GM12878 (cell line): ENCODE measurements at regions not wholly inside any gene's neighbourhood (a gene's known extent, or its start where the extent isn't known, plus 50 kb on each side); places are given as distances from the start of the nearest gene placed in this dataset.

Experiments used
- ATAC-seq: fragments of 200-7000 bp; cut with Tn5 transposase; 3 replicates; pipeline ENCODE4 v1.9.1; 2020; ENCODE audit warnings: mild to moderate bottlenecking, moderate library complexity
- BruUV-seq: library from RNA; stranded (reverse); fragments of 400-500 nt; replicated peaks from 2 replicates; lab custom pipeline; 2021; lab: Mats Ljungman, UMichigan
- CTCF ChIA-PET: fragments of 300-600 bp; sonication (Branson Sonifier 250); formaldehyde crosslinking; extraction: SDS; loops from one replicate; lab custom pipeline; 2021; ENCODE audit warnings: inconsistent platforms; lab: Yijun Ruan, JAX
- POLR2A ChIA-PET: fragments of 350-600 bp; formaldehyde crosslinking; extraction: SDS; loops from one replicate; lab custom pipeline; 2021; ENCODE audit warnings: inconsistent platforms; lab: Charles Lee
- RAD21 ChIA-PET: fragments of 300-600 bp; sonication (Branson Sonifier 250); formaldehyde crosslinking; loops from one replicate; lab custom pipeline; 2023; ENCODE audit warnings: antibody characterized with exemption; ENCODE audit not compliant: unreplicated experiment; lab: Charles Lee
- SMC1A ChIA-PET: fragments of 300-600 bp; sonication (Branson Sonifier 250); formaldehyde crosslinking; loops from one replicate; lab custom pipeline; 2023; ENCODE audit not compliant: unreplicated experiment, uncharacterized antibody; lab: Charles Lee
- DNase-seq: peaks from one replicate; pipeline ENCODE4 v3.0.0-alpha.2; 2011; ENCODE audit warnings: low read depth, low spot score
- FAIRE-seq: peaks from 3 replicates; lab custom pipeline; 2011; peaks lifted over from hg19 to GRCh38; lab: Jason Lieb, UNC
- H2AFZ ChIP-seq: 2 replicates; pipeline ENCODE4 v1.6.0; 2011; ENCODE audit warnings: low read depth, low read length, control low read depth; ENCODE audit not compliant: control insufficient read depth
- H3K27ac ChIP-seq: 2 replicates; pipeline ENCODE4 v1.5.1; 2011; ENCODE audit warnings: control low read depth; ENCODE audit not compliant: control insufficient read depth, insufficient read depth
- H3K27me3 ChIP-seq, 2 experiments: replicated peaks in 1 of 2; 2 replicates each; pipeline versions ENCODE4 v1.6.0 to v1.6.1; 2011; ENCODE audit warnings: low read length in 1 of 2; ENCODE audit not compliant: control insufficient read depth in 2 of 2, insufficient read depth in 2 of 2
- H3K36me3 ChIP-seq, 2 experiments: 2 replicates each; pipeline ENCODE4 v1.5.1; 2011; ENCODE audit warnings: low read length in 1 of 2; ENCODE audit not compliant: control insufficient read depth in 2 of 2, insufficient read depth in 2 of 2
- H3K4me1 ChIP-seq: 2 replicates; pipeline ENCODE4 v1.6.1; 2011; ENCODE audit warnings: mild to moderate bottlenecking, low read length, moderate library complexity, mixed read lengths; ENCODE audit not compliant: control insufficient read depth, insufficient read depth
- H3K4me2 ChIP-seq: 2 replicates; pipeline ENCODE4 v1.6.0; 2011; ENCODE audit warnings: control low read depth; ENCODE audit not compliant: control insufficient read depth, insufficient read depth
- H3K4me3 ChIP-seq: fragments of 200-600 bp; sonication (generic); 2 replicates; pipeline ENCODE4 v1.5.1; 2016
- H3K79me2 ChIP-seq: 2 replicates; pipeline ENCODE4 v1.6.0; 2011; ENCODE audit warnings: low read length; ENCODE audit not compliant: control insufficient read depth, insufficient read depth
- H3K9ac ChIP-seq: 2 replicates; pipeline ENCODE4 v1.8.0; 2011; ENCODE audit warnings: low read length, control low read depth, mixed read lengths; ENCODE audit not compliant: control insufficient read depth, insufficient read depth
- H3K9me3 ChIP-seq: replicated peaks from 3 replicates; pipeline ENCODE4 v1.5.1; 2011; ENCODE audit warnings: mild to moderate bottlenecking, low read length; ENCODE audit not compliant: control insufficient read depth, insufficient read depth
- H4K20me1 ChIP-seq: 2 replicates; pipeline ENCODE4 v1.6.0; 2011; ENCODE audit not compliant: control insufficient read depth, insufficient read depth
- EED ChIP-seq: sonication (generic); IDR thresholded peaks from 2 replicates; pipeline ENCODE4 v1.6.1; 2016; ENCODE audit warnings: antibody characterized with exemption, low read depth
- JUNB ChIP-seq: IDR thresholded peaks from 2 replicates; pipeline ENCODE4 v1.6.1; 2016; ENCODE audit warnings: antibody characterized with exemption, mild to moderate bottlenecking
- MEF2A ChIP-seq: IDR thresholded peaks from 2 replicates; pipeline ENCODE4 v1.6.1; 2011; ENCODE audit warnings: low read depth, mild to moderate bottlenecking, low read length, moderate library complexity; ENCODE audit not compliant: insufficient read depth
- MEF2B ChIP-seq: fragments of 450-650 bp; IDR thresholded peaks from 2 replicates; pipeline ENCODE4 v1.6.1; 2018; ENCODE audit warnings: mild to moderate bottlenecking, moderate library complexity; ENCODE audit not compliant: partially characterized antibody, poor library complexity, severe bottlenecking
- NFXL1 ChIP-seq: fragments of 450-650 bp; IDR thresholded peaks from 2 replicates; pipeline ENCODE4 v1.6.1; 2017; ENCODE audit warnings: antibody characterized with exemption, mild to moderate bottlenecking, borderline replicate concordance
- NR2C1 ChIP-seq: fragments of 450-650 bp; IDR thresholded peaks from 2 replicates; pipeline ENCODE4 v1.6.1; 2017; ENCODE audit warnings: antibody characterized with exemption, mild to moderate bottlenecking, moderate library complexity
- POLR2A ChIP-seq: IDR thresholded peaks from 2 replicates; pipeline ENCODE4 v1.6.1; 2011; ENCODE audit warnings: low read depth, mild to moderate bottlenecking, low read length
- RELA ChIP-seq: fragments of 450-650 bp; IDR thresholded peaks from 2 replicates; pipeline ENCODE4 v1.8.0; 2014; ENCODE audit warnings: borderline replicate concordance; ENCODE audit not compliant: partially characterized antibody
- RFX5 ChIP-seq: IDR thresholded peaks from 2 replicates; pipeline ENCODE4 v1.6.1; 2011; ENCODE audit warnings: low read depth, low read length, improper control_type of control experiment
- SUZ12 ChIP-seq: fragments of 200-600 bp; sonication (generic); IDR thresholded peaks from one replicate; pipeline ENCODE4 v1.6.1; 2018; ENCODE audit warnings: antibody characterized with exemption, mild to moderate bottlenecking; ENCODE audit not compliant: unreplicated experiment
- ZBED1 ChIP-seq: IDR thresholded peaks from 2 replicates; pipeline ENCODE4 v1.6.1; 2016; ENCODE audit warnings: borderline replicate concordance
- ZNF274 ChIP-seq: IDR thresholded peaks from one replicate; pipeline ENCODE4 v1.8.0; 2011; ENCODE audit not compliant: insufficient read length, insufficient read depth
- WGBS: methylation state at CpG from one replicate; pipeline ENCODE4 v1.1.6; 2016; ENCODE audit warnings: low lambda C conversion rate; ENCODE audit not compliant: insufficient replicate concordance, insufficient coverage; ENCODE audit errors: missing lambda C conversion rate; 5-methylcytosine and 5-hydroxymethylcytosine counted together
- in situ Hi-C: fragments of 300-500 bp; cut with MboI; formaldehyde crosslinking; loops from 9 replicates; pipeline ENCODE4 v1.14.3; 2018; ENCODE audit warnings: mixed read lengths
- intact Hi-C: fragments of 100-400 bp; cut with micrococcal nuclease; formaldehyde crosslinking; loops from one replicate; pipeline ENCODE4 v1.14.2; 2022; ENCODE audit not compliant: unreplicated experiment
- TF ChIP-seq, protein P1 (sequence below): fragments of 450-650 bp; IDR thresholded peaks from 2 replicates; pipeline ENCODE4 v1.6.1; 2017; ENCODE audit warnings: borderline replicate concordance
- TF ChIP-seq, protein P2 (sequence below): fragments of 450-650 bp; IDR thresholded peaks from 2 replicates; pipeline ENCODE4 v1.6.1; 2017; ENCODE audit warnings: mild to moderate bottlenecking, low read depth, inconsistent platforms; ENCODE audit not compliant: poor library complexity, severe bottlenecking
- TF ChIP-seq, protein P3 (sequence below): IDR thresholded peaks from 2 replicates; pipeline ENCODE4 v1.6.1; 2011; ENCODE audit warnings: borderline replicate concordance, low read depth, mild to moderate bottlenecking, moderate library complexity, mixed read lengths, low read length; ENCODE audit not compliant: insufficient read depth; ENCODE audit errors: extremely low read length
- TF ChIP-seq, protein P4 (sequence below): IDR thresholded peaks from 2 replicates; pipeline ENCODE4 v1.6.1; 2011; ENCODE audit warnings: mild to moderate bottlenecking, low read depth, low read length, moderate library complexity; ENCODE audit not compliant: insufficient replicate concordance
- TF ChIP-seq, protein P5 (sequence below): IDR thresholded peaks from 2 replicates; pipeline ENCODE4 v1.6.1; 2012; ENCODE audit warnings: low read depth, low read length, improper control_type of control experiment

DNA sequence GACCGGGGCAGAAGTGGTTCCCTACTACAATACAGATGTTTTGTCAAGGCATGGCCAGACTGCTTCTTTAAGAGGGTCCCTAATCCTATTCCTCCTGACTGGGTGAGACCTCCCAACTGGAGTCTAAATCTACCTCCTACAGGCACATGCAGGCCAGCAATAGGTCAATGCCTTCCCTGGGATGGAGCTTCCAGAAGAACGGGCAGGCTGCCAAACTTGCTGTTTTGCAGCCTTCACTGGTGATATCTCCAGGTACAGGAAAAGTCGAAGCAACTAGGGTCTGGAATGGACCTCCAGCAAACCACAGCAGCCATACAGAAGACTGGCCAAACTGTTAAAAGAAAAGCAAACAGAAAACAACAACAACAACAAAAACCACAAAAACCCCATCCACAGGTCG lies 678.4 kb upstream of the DIAPH2 start:
- RAD21 ChIA-PET: no interaction called here

More for the DNA sequence above, 678.4 kb upstream of the DIAPH2 start:
- no peak overlapping the region for H3K9ac ChIP-seq
- intact Hi-C loops: no loop called here
- TF ChIP-seq, protein P1, sequence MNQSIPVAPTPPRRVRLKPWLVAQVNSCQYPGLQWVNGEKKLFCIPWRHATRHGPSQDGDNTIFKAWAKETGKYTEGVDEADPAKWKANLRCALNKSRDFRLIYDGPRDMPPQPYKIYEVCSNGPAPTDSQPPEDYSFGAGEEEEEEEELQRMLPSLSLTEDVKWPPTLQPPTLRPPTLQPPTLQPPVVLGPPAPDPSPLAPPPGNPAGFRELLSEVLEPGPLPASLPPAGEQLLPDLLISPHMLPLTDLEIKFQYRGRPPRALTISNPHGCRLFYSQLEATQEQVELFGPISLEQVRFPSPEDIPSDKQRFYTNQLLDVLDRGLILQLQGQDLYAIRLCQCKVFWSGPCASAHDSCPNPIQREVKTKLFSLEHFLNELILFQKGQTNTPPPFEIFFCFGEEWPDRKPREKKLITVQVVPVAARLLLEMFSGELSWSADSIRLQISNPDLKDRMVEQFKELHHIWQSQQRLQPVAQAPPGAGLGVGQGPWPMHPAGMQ: no peak
- TF ChIP-seq, protein P2, sequence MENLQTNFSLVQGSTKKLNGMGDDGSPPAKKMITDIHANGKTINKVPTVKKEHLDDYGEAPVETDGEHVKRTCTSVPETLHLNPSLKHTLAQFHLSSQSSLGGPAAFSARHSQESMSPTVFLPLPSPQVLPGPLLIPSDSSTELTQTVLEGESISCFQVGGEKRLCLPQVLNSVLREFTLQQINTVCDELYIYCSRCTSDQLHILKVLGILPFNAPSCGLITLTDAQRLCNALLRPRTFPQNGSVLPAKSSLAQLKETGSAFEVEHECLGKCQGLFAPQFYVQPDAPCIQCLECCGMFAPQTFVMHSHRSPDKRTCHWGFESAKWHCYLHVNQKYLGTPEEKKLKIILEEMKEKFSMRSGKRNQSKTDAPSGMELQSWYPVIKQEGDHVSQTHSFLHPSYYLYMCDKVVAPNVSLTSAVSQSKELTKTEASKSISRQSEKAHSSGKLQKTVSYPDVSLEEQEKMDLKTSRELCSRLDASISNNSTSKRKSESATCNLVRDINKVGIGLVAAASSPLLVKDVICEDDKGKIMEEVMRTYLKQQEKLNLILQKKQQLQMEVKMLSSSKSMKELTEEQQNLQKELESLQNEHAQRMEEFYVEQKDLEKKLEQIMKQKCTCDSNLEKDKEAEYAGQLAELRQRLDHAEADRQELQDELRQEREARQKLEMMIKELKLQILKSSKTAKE: no peak
- TF ChIP-seq ZBED1 (no peak), MEF2A (no peak), RFX5 (no peak), MEF2B (no peak), JUNB (no peak), ZNF274 (no peak), NR2C1 (no peak), SUZ12 (no peak), RELA (no peak), POLR2A (no peak), EED (no peak), NFXL1 (no peak)
- TF ChIP-seq, protein P3, sequence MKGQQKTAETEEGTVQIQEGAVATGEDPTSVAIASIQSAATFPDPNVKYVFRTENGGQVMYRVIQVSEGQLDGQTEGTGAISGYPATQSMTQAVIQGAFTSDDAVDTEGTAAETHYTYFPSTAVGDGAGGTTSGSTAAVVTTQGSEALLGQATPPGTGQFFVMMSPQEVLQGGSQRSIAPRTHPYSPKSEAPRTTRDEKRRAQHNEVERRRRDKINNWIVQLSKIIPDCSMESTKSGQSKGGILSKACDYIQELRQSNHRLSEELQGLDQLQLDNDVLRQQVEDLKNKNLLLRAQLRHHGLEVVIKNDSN: no peak
- TF ChIP-seq, protein P4, sequence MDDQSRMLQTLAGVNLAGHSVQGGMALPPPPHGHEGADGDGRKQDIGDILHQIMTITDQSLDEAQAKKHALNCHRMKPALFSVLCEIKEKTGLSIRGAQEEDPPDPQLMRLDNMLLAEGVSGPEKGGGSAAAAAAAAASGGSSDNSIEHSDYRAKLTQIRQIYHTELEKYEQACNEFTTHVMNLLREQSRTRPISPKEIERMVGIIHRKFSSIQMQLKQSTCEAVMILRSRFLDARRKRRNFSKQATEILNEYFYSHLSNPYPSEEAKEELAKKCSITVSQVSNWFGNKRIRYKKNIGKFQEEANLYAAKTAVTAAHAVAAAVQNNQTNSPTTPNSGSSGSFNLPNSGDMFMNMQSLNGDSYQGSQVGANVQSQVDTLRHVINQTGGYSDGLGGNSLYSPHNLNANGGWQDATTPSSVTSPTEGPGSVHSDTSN: no peak
- TF ChIP-seq, protein P5, sequence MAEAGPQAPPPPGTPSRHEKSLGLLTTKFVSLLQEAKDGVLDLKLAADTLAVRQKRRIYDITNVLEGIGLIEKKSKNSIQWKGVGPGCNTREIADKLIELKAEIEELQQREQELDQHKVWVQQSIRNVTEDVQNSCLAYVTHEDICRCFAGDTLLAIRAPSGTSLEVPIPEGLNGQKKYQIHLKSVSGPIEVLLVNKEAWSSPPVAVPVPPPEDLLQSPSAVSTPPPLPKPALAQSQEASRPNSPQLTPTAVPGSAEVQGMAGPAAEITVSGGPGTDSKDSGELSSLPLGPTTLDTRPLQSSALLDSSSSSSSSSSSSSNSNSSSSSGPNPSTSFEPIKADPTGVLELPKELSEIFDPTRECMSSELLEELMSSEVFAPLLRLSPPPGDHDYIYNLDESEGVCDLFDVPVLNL: no peak
- ChIA-PET SMC1A (no interaction called here), CTCF (no interaction called here), POLR2A (interaction anchor here (0.7 kb wide), 1 partner anchor 117 kb away, joined by 3 read pairs; no protein-coding TSS in a partner anchor)
- H3K79me2 ChIP-seq: no peaks in the 10 kb centered on the region
- no peaks in the 10 kb centered on the region for H3K27me3 ChIP-seq
- no TSS peak for BruUV-seq
- in situ Hi-C loops: no loop called here
- DNase-seq (no peak), ATAC-seq (no peak), FAIRE-seq (no peak)
- no peaks in the 10 kb centered on the region for H4K20me1 ChIP-seq
- no peak overlapping the region for H2AFZ ChIP-seq
- 0% methylated on average over 4 of the region's 4 CpGs for WGBS
- H3K27ac ChIP-seq: no peak overlapping the region
- H3K36me3 ChIP-seq: no peaks in the 10 kb centered on the region
- no peak overlapping the region for H3K4me2 ChIP-seq
- H3K4me1 ChIP-seq: no peaks in the 10 kb centered on the region
- H3K9me3 ChIP-seq: no peaks in the 10 kb centered on the region
- no peak overlapping the region for H3K4me3 ChIP-seq
